ENCODE measurements at regions not wholly inside any gene's neighbourhood (a gene's known extent, or its start where the extent isn't known, plus 50 kb on each side); places are given as distances from the start of the nearest gene placed in this dataset.

- TF ChIP-seq EZH2 (IDR thresholded peaks at IDR 0.05; ENCODE audit: borderline replicate concordance, low read length), result no peak
- TF ChIP-seq CTCF (conservative IDR thresholded peaks at IDR 0.05 in 1 of 2, IDR thresholded peaks at IDR 0.05 in 1 of 2; ENCODE audit: extremely low read depth in 1 of 2, insufficient read depth in 1 of 2, low read depth in 1 of 2, low read length in 2 of 2), result no peak
Measured at GRCh38 chr7:149367418-149368180, 93.3 kb downstream of the ZNF777 start.
